K562 (cell line): ENCODE measurements at regions not wholly inside any gene's neighbourhood (a gene's known extent, or its start where the extent isn't known, plus 50 kb on each side); places are given as distances from the start of the nearest gene placed in this dataset.

ENCODE experiments used
- ATAC-seq: fragments of 200-7000 bp; cut with Tn5 transposase; 3 replicates; pipeline ENCODE4 v1.9.1; 2020; ENCODE audit warnings: moderate library complexity
- BruUV-seq: library from RNA; stranded (reverse); fragments of 400-500 nt; replicated peaks from 2 replicates; lab custom pipeline; 2021; lab: Mats Ljungman, UMichigan
- CTCF ChIA-PET: fragments of 300-600 bp; formaldehyde crosslinking; extraction: SDS; loops from one replicate; lab custom pipeline; 2021; ENCODE audit warnings: low intra/inter-chr PET ratio; lab: Yijun Ruan, JAX
- POLR2A ChIA-PET: fragments of 300-600, 350-650 bp; sonication (Branson Sonifier 250); formaldehyde crosslinking; extraction: SDS; loops from one replicate; lab custom pipeline; 2021; ENCODE audit warnings: antibody characterized with exemption, inconsistent platforms; lab: Yijun Ruan, JAX
- DNase-seq, 4 experiments: peaks; one replicate each; pipeline versions ENCODE4 v3.0.0 to v3.0.0-alpha.2; 2011 to 2018; ENCODE audit warnings: low spot score in 3 of 4, mixed read lengths in 3 of 4; ENCODE audit errors: extremely low read depth in 1 of 4
- FAIRE-seq: peaks from 2 replicates; lab custom pipeline; 2011; peaks lifted over from hg19 to GRCh38; lab: Jason Lieb, UNC
- H2AFZ ChIP-seq: 2 replicates; pipeline ENCODE4 v1.6.0; 2011; ENCODE audit warnings: low read depth, low read length, control low read depth, inconsistent platforms
- H3K27ac ChIP-seq: fragments of 200-600 bp; 3 replicates; pipeline ENCODE4 v1.8.0; 2011; ENCODE audit warnings: low read depth, mild to moderate bottlenecking, control low read depth, inconsistent platforms, low read length, moderate library complexity, mixed read lengths; ENCODE audit errors: extremely low read depth
- H3K27me3 ChIP-seq, 2 experiments: fragments of 300-600 bp in 1 of 2; 2 replicates in 1 of 2; 3 replicates in 1 of 2; pipeline versions ENCODE4 v1.6.0 to v1.8.0; 2011; ENCODE audit warnings: inconsistent platforms in 2 of 2, low read length in 2 of 2, mild to moderate bottlenecking in 1 of 2, mixed read lengths in 1 of 2, moderate library complexity in 1 of 2; ENCODE audit not compliant: control insufficient read depth in 2 of 2, insufficient read depth in 2 of 2
- H3K36me3 ChIP-seq: fragments of 300-600 bp; 3 replicates; pipeline ENCODE4 v1.8.0; 2011; ENCODE audit warnings: mild to moderate bottlenecking, low read length, inconsistent platforms; ENCODE audit not compliant: control insufficient read depth, insufficient read depth
- H3K4me1 ChIP-seq, 2 experiments: fragments of 200-600 bp in 1 of 2; replicated peaks in 1 of 2; 2 replicates in 1 of 2; 3 replicates in 1 of 2; pipeline versions ENCODE4 v1.5.1 to v1.8.0; 2011; ENCODE audit warnings: inconsistent platforms in 2 of 2, low read length in 2 of 2, mild to moderate bottlenecking in 1 of 2, mixed read lengths in 1 of 2, moderate library complexity in 1 of 2; ENCODE audit not compliant: control insufficient read depth in 2 of 2, insufficient read depth in 2 of 2
- H3K4me2 ChIP-seq: 2 replicates; pipeline ENCODE4 v1.6.1; 2011; ENCODE audit warnings: low read length, control low read depth, inconsistent platforms, mixed read lengths; ENCODE audit not compliant: insufficient read depth
- H3K4me3 ChIP-seq: fragments of 200-600 bp; sonication (generic), shearing (Covaris generic); 2 replicates; pipeline ENCODE4 v1.5.1; 2016; ENCODE audit warnings: control low read depth, inconsistent platforms
- H3K79me2 ChIP-seq: fragments of 200-600 bp; 3 replicates; pipeline ENCODE4 v1.8.0; 2011; ENCODE audit warnings: low read length, inconsistent platforms; ENCODE audit not compliant: control insufficient read depth, insufficient read depth
- H3K9ac ChIP-seq, 2 experiments: 2 replicates each; pipeline versions ENCODE4 v1.6.0 to v1.6.1; 2011; ENCODE audit warnings: low read depth in 2 of 2, low read length in 2 of 2, control low read depth in 1 of 2, inconsistent platforms in 1 of 2, mild to moderate bottlenecking in 1 of 2, mixed read lengths in 1 of 2; ENCODE audit not compliant: insufficient read depth in 1 of 2
- H3K9me1 ChIP-seq: one replicate; pipeline ENCODE4 v1.6.0; 2011; ENCODE audit warnings: inconsistent platforms, mild to moderate bottlenecking, low read length, moderate library complexity; ENCODE audit not compliant: control insufficient read depth, insufficient read depth
- H3K9me3 ChIP-seq: replicated peaks from 2 replicates; pipeline ENCODE4 v1.5.1; 2011; ENCODE audit warnings: low read depth, low read length, inconsistent platforms; ENCODE audit not compliant: control insufficient read depth, insufficient read depth
- H4K20me1 ChIP-seq: replicated peaks from 2 replicates; pipeline ENCODE4 v1.6.1; 2011; ENCODE audit warnings: low read length, inconsistent platforms, mixed read lengths; ENCODE audit not compliant: control insufficient read depth, insufficient read depth
- CCNT2 ChIP-seq: IDR thresholded peaks from 2 replicates; pipeline ENCODE4 v1.6.1; 2011; ENCODE audit warnings: borderline replicate concordance, low read depth, mild to moderate bottlenecking, moderate library complexity, mixed read lengths, low read length; ENCODE audit not compliant: insufficient read length; ENCODE audit errors: extremely low read depth
- CLOCK ChIP-seq: fragments of 250-450 bp; sonication (Bioruptor Pico); IDR thresholded peaks from 2 replicates; pipeline ENCODE4 v1.4.0; 2020; ENCODE audit warnings: mild to moderate bottlenecking, moderate library complexity, borderline replicate concordance
- CREB1 ChIP-seq, 2 experiments: sonication (generic) in 1 of 2; formaldehyde crosslinking in 1 of 2; IDR thresholded peaks; 2 replicates each; pipeline versions ENCODE4 v1.6.1 to v1.8.0; 2012 to 2022; ENCODE audit warnings: inconsistent platforms in 1 of 2, mild to moderate bottlenecking in 1 of 2, missing genetic modification reagents in 1 of 2, moderate library complexity in 1 of 2
- HDAC2 ChIP-seq: fragments of 450-650 bp; IDR thresholded peaks from 2 replicates; pipeline ENCODE4 v1.6.1; 2016; ENCODE audit warnings: mild to moderate bottlenecking
- KAT7 ChIP-seq: sonication (generic); formaldehyde crosslinking; IDR thresholded peaks from 2 replicates; pipeline ENCODE4 v1.8.0; 2022; ENCODE audit warnings: missing genetic modification reagents, mild to moderate bottlenecking, borderline replicate concordance
- MCM3 ChIP-seq: fragments of 450-650 bp; IDR thresholded peaks from 2 replicates; pipeline ENCODE4 v1.6.1; 2016
- MTA3 ChIP-seq: fragments of 450-650 bp; formaldehyde crosslinking; IDR thresholded peaks from 2 replicates; pipeline ENCODE4 v1.6.1; 2017; ENCODE audit warnings: mild to moderate bottlenecking, borderline replicate concordance
- RB1 ChIP-seq: fragments of 450-650 bp; IDR thresholded peaks from 2 replicates; pipeline ENCODE4 v1.6.1; 2017; ENCODE audit warnings: low read depth, mild to moderate bottlenecking
- RBFOX2 ChIP-seq: fragments of 200-400 bp; formaldehyde crosslinking; IDR thresholded peaks from 2 replicates; pipeline ENCODE4 v1.6.1; 2017; ENCODE audit warnings: low read depth, mild to moderate bottlenecking, low read length, moderate library complexity
- RFX1 ChIP-seq: fragments of 450-650 bp; IDR thresholded peaks from 2 replicates; pipeline ENCODE4 v1.6.1; 2016; ENCODE audit warnings: mild to moderate bottlenecking, moderate library complexity
- SRF ChIP-seq, 2 experiments: fragments of 250-450, 450-650 bp in 1 of 2; sonication (Bioruptor Pico) in 1 of 2; sonication (generic) in 1 of 2; formaldehyde crosslinking; IDR thresholded peaks; 2 replicates each; pipeline versions ENCODE4 v1.5.0 to v1.5.1; 2020 to 2022; ENCODE audit warnings: mild to moderate bottlenecking in 1 of 2, missing genetic modification reagents in 1 of 2
- ZEB2 ChIP-seq: fragments of 450-650 bp; IDR thresholded peaks from 2 replicates; pipeline ENCODE4 v1.6.1; 2016
- ZNF764 ChIP-seq: fragments of 250-450 bp; sonication (Bioruptor Pico); IDR thresholded peaks from 2 replicates; pipeline ENCODE4 v1.4.0; 2020; ENCODE audit warnings: low read depth, mild to moderate bottlenecking, moderate library complexity
- WGBS: fragments of 100-300 bp; shearing (Covaris generic); methylation state at CpG from one replicate; pipeline ENCODE4 v1.1.6; 2016; ENCODE audit warnings: low coverage, mixed read lengths; ENCODE audit not compliant: insufficient coverage; ENCODE audit errors: missing lambda C conversion rate; 5-methylcytosine and 5-hydroxymethylcytosine counted together
- in situ Hi-C: fragments of 300-500 bp; cut with MboI; formaldehyde crosslinking; loops from 4 replicates; pipeline ENCODE4 v1.15.0; 2018; ENCODE audit warnings: inconsistent platforms, mixed read lengths
- intact Hi-C: fragments of 100-400 bp; cut with micrococcal nuclease; formaldehyde crosslinking; loops from 2 replicates; pipeline ENCODE4 v1.14.2; 2022

DNA sequence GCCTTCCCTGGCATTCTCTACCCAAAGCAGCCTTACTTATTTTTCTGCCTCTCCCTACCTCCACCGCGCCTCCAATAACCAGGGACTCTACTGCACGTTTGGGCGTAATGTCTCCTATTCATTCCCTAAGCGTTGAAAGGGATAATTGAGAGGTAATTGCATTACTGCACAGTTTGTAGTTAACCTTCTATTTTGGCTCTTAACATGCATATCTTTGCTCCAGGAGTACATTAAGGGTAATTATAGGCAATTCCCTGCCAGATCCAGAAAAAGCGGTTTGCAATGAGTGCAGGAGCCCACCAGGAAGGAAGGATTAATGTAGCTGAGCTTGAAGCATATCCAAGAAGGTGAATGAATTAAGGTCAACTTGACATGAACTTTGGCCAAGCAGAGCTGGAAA lies 558.4 kb downstream of the TYW1 start:
- H3K9me3 ChIP-seq, result no peaks in the 10 kb centered on the region
- no peaks in the 10 kb centered on the region for H4K20me1 ChIP-seq
- H3K27ac ChIP-seq, result no peak overlapping the region
- H3K27me3 ChIP-seq, result no peaks in the 10 kb centered on the region; a peak in 1 of 5 replicates
- H3K36me3 ChIP-seq, result no peaks in the 10 kb centered on the region
- TF ChIP-seq MCM3, result no peak
- no peak for TF ChIP-seq CCNT2
- no peak for TF ChIP-seq HDAC2
- H2AFZ ChIP-seq, result no peak overlapping the region
- H3K4me2 ChIP-seq, result no peak overlapping the region
- no TSS peak for BruUV-seq
- under 1% methylated on average over 6 of the region's 6 CpGs for WGBS
- in situ Hi-C loops, result no loop called here
- no peak for DNase-seq
- no peaks in the 10 kb centered on the region for H3K9me1 ChIP-seq
- no peaks in the 10 kb centered on the region for H3K4me1 ChIP-seq
- H3K9ac ChIP-seq, result no peak overlapping the region
- no peak for FAIRE-seq
- ATAC-seq, result no peak
- intact Hi-C loops, result no loop called here
- ChIA-PET POLR2A (no interaction called here), CTCF (no interaction called here)
- H3K4me3 ChIP-seq, result no peak overlapping the region
- no peaks in the 10 kb centered on the region for H3K79me2 ChIP-seq

- ChIA-PET POLR2A (no interaction called here), CTCF (no interaction called here)
- no peaks in the 10 kb centered on the region for H3K4me1 ChIP-seq
- no peak overlapping the region for H3K4me2 ChIP-seq
- no peak overlapping the region for H2AFZ ChIP-seq
- 1% methylated on average over 4 of the region's 4 CpGs for WGBS
- H3K9me3 ChIP-seq, result no peaks in the 10 kb centered on the region
- H3K9me1 ChIP-seq, result no peaks in the 10 kb centered on the region
- DNase-seq, result no peak
- in situ Hi-C loops (loop anchor here (10.0 kb wide), 1 partner anchor 1140 kb away; no protein-coding TSS in a partner anchor), intact Hi-C loops (no loop called here)
- H3K4me3 ChIP-seq, result no peak overlapping the region
- no TSS peak for BruUV-seq
- no peak for FAIRE-seq
- no peak overlapping the region for H3K9ac ChIP-seq
- no peak for ATAC-seq
- no peaks in the 10 kb centered on the region for H3K79me2 ChIP-seq
- no peaks in the 10 kb centered on the region for H3K36me3 ChIP-seq
- no peaks in the 10 kb centered on the region for H4K20me1 ChIP-seq
- no peak overlapping the region for H3K27ac ChIP-seq
- H3K27me3 ChIP-seq, result no peaks in the 10 kb centered on the region; a peak in 1 of 5 replicates
- no peak for TF ChIP-seq KAT7 (CRISPR knock-in tag)
- no peak for TF ChIP-seq RFX1
- no peak for TF ChIP-seq SRF (CRISPR knock-in tag; IDR thresholded peaks at IDR 0.05)
- no peak for TF ChIP-seq ZNF764 (CRISPR knock-in tag)
- no peak for TF ChIP-seq CREB1 (IDR thresholded peaks at IDR 0.05)
- TF ChIP-seq CREB1 (CRISPR knock-in tag; IDR thresholded peaks at IDR 0.05), result no peak
- TF ChIP-seq ZEB2, result no peak
- TF ChIP-seq CLOCK (CRISPR knock-in tag), result no peak
- no peak for TF ChIP-seq MTA3
- no peak for TF ChIP-seq RBFOX2
- no peak for TF ChIP-seq RB1
These were observed 568.3 kb downstream of the TYW1 start for GRCh38 chr7:67564959-67565358.
